ENCODE measurements at regions not wholly inside any gene's neighbourhood (a gene's known extent, or its start where the extent isn't known, plus 50 kb on each side); places are given as distances from the start of the nearest gene placed in this dataset.

DNA sequence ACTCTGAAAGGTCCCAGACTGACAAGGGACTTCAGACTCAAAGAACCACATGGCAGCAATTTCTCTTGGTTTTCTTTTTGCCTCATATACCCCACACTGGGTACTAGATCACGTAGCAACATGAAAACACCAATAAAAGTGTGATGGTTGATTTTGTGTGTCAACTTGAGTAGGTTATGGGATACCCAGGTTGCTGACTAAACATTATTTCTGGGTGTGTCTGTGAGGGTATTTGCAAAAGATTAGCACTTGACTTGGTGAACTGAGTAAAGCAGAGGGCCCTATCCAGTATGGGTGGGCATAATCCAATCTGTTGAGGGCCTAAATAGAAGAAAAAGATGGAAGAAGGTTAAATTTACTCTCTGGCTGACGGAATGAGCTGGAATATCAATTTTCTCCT lies 53.8 kb upstream of the ZNF618 start:
- DNase-seq (ENCODE audit: low read depth, low spot score) (no peak), FAIRE-seq (no peak)
- no peak for TF ChIP-seq EZH2 (IDR thresholded peaks at IDR 0.05; ENCODE audit: low read length)
- TF ChIP-seq, protein P1, sequence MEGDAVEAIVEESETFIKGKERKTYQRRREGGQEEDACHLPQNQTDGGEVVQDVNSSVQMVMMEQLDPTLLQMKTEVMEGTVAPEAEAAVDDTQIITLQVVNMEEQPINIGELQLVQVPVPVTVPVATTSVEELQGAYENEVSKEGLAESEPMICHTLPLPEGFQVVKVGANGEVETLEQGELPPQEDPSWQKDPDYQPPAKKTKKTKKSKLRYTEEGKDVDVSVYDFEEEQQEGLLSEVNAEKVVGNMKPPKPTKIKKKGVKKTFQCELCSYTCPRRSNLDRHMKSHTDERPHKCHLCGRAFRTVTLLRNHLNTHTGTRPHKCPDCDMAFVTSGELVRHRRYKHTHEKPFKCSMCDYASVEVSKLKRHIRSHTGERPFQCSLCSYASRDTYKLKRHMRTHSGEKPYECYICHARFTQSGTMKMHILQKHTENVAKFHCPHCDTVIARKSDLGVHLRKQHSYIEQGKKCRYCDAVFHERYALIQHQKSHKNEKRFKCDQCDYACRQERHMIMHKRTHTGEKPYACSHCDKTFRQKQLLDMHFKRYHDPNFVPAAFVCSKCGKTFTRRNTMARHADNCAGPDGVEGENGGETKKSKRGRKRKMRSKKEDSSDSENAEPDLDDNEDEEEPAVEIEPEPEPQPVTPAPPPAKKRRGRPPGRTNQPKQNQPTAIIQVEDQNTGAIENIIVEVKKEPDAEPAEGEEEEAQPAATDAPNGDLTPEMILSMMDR (optimal IDR thresholded peaks at IDR 0.05 in 1 of 3, IDR thresholded peaks at IDR 0.05 in 1 of 3, conservative IDR thresholded peaks at IDR 0.05 in 1 of 3; ENCODE audit: extremely low read depth in 1 of 3, insufficient read depth in 2 of 3, low read length in 3 of 3), result no peak
- Histone ChIP-seq H2AFZ (ENCODE audit: control insufficient read depth, low read length) (no peak overlapping the region), H3K4me3 (ENCODE audit: control insufficient read depth in 2 of 3, extremely low read depth in 1 of 3, insufficient read depth in 2 of 3, low read depth in 1 of 3, low read length in 3 of 3) (no peak overlapping the region), H3K27me3 (ENCODE audit: control insufficient read depth, extremely low read depth, insufficient read depth, low read length) (peaks cover 6% of the 10 kb centered on the region), H3K36me3 (ENCODE audit: control insufficient read depth in 2 of 2, extremely low read depth in 1 of 2, insufficient read depth in 2 of 2, low read length in 2 of 2) (no peaks in the 10 kb centered on the region), H3K4me1 (ENCODE audit: control insufficient read depth, extremely low read depth, insufficient read depth, low read length) (no peaks in the 10 kb centered on the region), H3K9me1 (ENCODE audit: control insufficient read depth, extremely low read depth, insufficient read depth, low read length) (no peaks in the 10 kb centered on the region), H3K27ac (ENCODE audit: control insufficient read depth, insufficient read depth, low read length) (no peak overlapping the region), H4K20me1 (ENCODE audit: control insufficient read depth, extremely low read depth, insufficient read depth, low read length) (no peaks in the 10 kb centered on the region), H3K9ac (ENCODE audit: control insufficient read depth, extremely low read depth, insufficient read depth, low read length) (no peak overlapping the region), H3K4me2 (ENCODE audit: control insufficient read depth, extremely low read depth, insufficient read depth, low read depth, low read length) (no peak overlapping the region), H3K79me2 (ENCODE audit: control insufficient read depth, insufficient read depth, low read length) (no peaks in the 10 kb centered on the region), H3K9me3 (ENCODE audit: control insufficient read depth, low read depth, low read length) (no peaks in the 10 kb centered on the region)
- dilution Hi-C loops (cut with MboI; ENCODE audit: extremely low pct_ligation_motif_present, low sequenced_read_pairs), result no loop called here

DNA sequence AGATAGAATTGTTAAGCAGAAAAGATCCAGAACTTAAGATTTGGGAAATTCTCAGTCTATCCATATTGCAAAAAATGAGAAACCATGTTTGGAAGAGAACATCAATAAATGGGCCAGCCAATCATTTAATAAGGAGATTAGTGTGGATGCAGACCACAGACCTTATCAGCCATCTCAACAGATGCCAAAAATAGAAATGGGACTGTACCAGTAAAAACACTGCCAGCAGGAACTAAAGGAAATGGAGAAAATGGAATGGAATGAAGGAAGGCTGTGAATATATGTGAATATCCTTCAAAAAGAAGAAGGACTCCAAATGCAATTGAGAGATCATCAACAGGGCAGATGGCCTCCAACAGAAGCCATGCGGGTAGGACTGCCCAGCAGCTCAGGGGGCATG lies 52.7 kb upstream of the ZNF618 start:
- TF ChIP-seq, protein P1 (optimal IDR thresholded peaks at IDR 0.05 in 1 of 3, IDR thresholded peaks at IDR 0.05 in 1 of 3, conservative IDR thresholded peaks at IDR 0.05 in 1 of 3; ENCODE audit: extremely low read depth in 1 of 3, insufficient read depth in 2 of 3, low read length in 3 of 3), result no peak
- no peak for TF ChIP-seq EZH2 (IDR thresholded peaks at IDR 0.05; ENCODE audit: low read length)
- Histone ChIP-seq H3K27me3 (ENCODE audit: control insufficient read depth, extremely low read depth, insufficient read depth, low read length) (peaks cover 6% of the 10 kb centered on the region), H3K4me1 (ENCODE audit: control insufficient read depth, extremely low read depth, insufficient read depth, low read length) (no peaks in the 10 kb centered on the region), H3K4me2 (ENCODE audit: control insufficient read depth, extremely low read depth, insufficient read depth, low read depth, low read length) (no peak overlapping the region), H3K9ac (ENCODE audit: control insufficient read depth, extremely low read depth, insufficient read depth, low read length) (no peak overlapping the region), H3K9me3 (ENCODE audit: control insufficient read depth, low read depth, low read length) (no peaks in the 10 kb centered on the region), H3K36me3 (ENCODE audit: control insufficient read depth in 2 of 2, extremely low read depth in 1 of 2, insufficient read depth in 2 of 2, low read length in 2 of 2) (no peaks in the 10 kb centered on the region), H2AFZ (ENCODE audit: control insufficient read depth, low read length) (no peak overlapping the region), H3K9me1 (ENCODE audit: control insufficient read depth, extremely low read depth, insufficient read depth, low read length) (no peaks in the 10 kb centered on the region), H3K27ac (ENCODE audit: control insufficient read depth, insufficient read depth, low read length) (no peak overlapping the region), H3K79me2 (ENCODE audit: control insufficient read depth, insufficient read depth, low read length) (no peaks in the 10 kb centered on the region), H4K20me1 (ENCODE audit: control insufficient read depth, extremely low read depth, insufficient read depth, low read length) (no peaks in the 10 kb centered on the region), H3K4me3 (ENCODE audit: control insufficient read depth in 2 of 3, extremely low read depth in 1 of 3, insufficient read depth in 2 of 3, low read depth in 1 of 3, low read length in 3 of 3) (no peak overlapping the region)
- DNase-seq (ENCODE audit: low read depth, low spot score) (no peak), FAIRE-seq (no peak)
- dilution Hi-C loops (cut with MboI; ENCODE audit: extremely low pct_ligation_motif_present, low sequenced_read_pairs), result no loop called here

Measured in keratinocyte (primary cell).